HG03095 (cell line): ENCODE measurements at regions not wholly inside any gene's neighbourhood (a gene's known extent, or its start where the extent isn't known, plus 50 kb on each side); places are given as distances from the start of the nearest gene placed in this dataset.

Experiments
- ATAC-seq: cut with Tn5 transposase; IDR thresholded peaks from one replicate; pipeline ENCODE4 v1.9.1; 2021; ENCODE audit warnings: moderate library complexity; ENCODE audit not compliant: unreplicated experiment

DNA sequence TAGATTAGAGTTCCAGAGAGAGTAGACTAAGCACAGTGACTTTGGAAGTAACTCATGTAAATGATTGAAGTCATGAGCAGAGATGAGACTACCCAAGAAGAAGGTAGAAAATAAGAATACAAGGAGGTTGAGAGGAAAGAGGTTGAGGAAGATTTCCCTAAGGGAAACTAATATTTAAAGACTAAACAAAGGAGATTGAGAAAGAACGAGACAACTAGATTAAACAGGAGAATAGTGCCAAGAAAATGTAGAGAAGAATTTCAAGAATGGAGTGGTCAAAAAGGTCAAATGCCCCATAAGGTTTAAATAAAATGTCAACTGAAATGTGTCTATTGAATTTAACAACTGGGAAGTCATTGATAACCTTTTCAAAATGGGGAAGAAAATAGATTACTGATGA is 59.0 kb downstream of the RPS29 start:
- ATAC-seq, result no peak

DNA sequence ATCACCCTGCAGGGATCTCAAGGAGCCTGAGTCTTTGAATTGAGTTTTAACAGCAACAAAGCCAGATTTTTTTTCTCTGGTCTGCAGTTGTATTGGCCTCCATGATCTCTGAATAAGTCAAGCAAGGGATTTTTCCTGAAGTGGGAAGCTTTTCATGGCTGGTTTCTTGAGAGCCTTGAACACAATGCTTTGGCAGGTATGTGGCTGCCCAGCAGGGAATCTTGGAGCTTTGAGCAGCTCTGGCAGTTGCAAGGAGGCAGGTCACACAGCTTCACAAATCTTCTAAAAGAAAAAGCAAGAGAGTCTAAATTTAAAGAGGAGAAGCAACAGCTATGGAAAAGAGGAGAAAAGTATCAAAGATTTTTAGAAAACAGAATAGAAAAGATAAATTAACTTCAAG is 60.1 kb downstream of the RPS29 start:
- no peak for ATAC-seq

DNA sequence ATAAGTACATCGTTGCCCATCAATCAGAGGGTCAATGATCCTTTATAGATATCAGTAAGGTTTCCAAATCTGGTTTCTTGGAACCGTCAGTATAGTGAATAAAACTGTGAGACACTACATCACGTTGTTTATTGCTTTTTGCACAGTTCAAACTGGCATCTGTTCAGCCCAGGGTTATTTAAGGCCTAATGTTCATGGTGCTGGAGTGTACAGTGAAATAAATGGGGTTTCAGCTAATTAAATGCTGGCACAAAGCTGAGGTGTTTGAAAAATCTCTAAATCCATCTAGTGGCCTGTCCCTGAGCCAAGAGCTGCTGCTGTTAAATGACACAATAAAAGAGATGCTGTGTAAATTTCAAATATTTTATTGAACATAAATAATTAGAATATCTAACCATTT is 69.9 kb downstream of the RPS29 start:
- ATAC-seq, result no peak

DNA sequence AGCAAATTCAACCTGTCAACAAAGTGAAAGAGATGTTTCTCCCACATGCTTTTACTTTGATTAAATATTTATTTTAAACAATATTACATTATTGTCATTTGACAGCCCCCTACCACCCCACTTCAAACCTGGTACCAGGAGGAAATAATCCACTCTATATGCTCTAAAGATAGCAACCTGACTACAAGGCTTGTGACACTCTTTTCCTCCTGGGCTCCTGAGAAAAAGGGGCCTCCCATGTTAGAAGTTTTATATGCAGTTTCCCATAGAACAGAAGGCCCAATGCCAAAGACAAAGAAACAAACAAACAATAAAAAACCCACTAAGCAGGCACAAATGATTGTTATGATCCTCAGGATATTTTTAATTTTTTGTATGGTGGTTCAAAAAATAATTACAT is 73.6 kb downstream of the RPS29 start:
- ATAC-seq, result no peak

DNA sequence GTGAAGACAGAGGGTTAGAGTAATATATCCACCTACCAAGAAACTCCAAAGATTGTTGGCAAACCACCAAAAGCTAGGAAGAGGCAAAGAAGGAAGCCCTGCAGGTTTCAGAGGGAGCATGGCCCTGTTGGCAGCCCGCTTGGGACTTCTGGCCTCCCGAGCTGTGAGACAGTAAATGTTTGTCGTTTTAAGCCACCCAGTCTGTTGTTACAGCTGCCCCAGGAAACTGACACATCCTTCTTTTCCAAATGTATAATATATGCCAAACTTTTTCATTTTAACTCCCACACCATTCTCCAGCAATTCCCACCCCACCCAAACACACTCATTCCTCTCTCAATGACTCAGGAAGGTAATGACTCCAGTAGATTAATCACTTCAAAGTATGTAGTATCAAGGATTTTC is 74.0 kb downstream of the RPS29 start:
- ATAC-seq, result no peak

DNA sequence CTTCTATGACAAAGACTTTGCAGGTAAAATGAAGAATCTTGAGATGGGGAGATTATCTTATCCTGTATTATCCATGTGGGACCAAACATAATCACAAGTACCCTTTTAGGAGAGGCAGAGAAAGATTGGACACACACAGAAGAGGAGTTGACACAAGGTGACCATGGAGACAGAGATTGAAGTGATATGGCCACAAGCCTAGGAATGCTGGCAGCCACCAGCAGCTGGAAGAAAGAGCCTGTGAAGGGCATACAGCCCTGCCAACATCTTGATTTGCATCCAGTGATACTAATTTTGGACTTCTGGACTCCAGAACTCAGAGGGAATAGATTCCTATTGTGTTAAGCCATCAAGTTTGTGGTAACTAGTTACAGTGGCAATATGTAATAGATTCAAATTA is 78.1 kb downstream of the RPS29 start:
- no peak for ATAC-seq

DNA sequence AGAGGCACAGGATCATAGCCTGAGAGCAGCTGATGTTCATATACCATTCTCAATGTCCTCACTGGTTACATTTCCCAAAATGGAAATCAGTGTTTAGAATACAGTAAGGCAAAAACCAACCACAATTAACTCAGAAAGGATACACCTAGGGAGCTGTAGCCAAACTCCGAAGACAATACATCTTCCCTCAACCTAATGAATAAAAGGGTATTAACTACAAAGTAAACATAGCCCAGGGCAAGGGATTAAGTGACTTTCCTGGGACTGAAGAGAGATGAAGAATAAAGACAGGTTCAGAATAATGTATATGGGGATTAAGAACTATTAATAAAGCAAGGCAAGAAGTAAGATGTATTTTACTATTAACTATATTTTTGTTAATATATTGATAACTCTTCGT is 79.5 kb downstream of the RPS29 start:
- no peak for ATAC-seq

DNA sequence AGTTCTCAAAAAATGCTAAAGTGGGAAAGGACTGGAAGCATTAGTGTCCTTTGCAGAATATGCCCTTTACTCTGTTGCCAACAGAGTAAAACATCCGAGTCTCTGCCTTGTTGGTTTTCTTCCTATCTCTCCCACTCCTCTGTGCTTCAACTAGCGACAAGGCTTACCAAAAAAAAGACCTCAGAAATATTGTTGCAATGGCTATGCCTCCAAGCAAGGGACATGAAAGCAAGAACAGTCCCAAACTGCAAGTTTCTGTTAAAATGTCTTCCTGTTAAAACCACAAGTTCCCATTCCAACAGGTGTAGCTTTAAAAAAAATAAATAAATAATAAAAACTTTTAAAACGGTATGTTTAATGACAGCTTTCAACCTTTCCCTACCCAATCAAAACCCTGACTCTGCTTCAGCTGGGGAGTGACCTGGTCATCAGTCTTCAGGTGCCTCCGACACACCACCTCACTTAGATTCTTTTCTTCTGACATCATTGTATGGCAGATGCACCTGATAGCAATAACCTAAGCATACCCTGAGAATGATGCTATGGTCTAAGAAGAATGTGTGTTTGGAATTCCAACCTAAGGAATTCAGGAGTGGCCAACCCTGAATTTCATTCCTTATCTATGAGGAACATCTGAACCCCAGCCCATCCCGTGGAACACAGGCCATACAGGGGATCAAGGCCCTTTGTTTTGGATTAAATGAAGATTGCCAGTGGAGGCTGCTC is 81.0 kb downstream of the RPS29 start:
- no peak for ATAC-seq

DNA sequence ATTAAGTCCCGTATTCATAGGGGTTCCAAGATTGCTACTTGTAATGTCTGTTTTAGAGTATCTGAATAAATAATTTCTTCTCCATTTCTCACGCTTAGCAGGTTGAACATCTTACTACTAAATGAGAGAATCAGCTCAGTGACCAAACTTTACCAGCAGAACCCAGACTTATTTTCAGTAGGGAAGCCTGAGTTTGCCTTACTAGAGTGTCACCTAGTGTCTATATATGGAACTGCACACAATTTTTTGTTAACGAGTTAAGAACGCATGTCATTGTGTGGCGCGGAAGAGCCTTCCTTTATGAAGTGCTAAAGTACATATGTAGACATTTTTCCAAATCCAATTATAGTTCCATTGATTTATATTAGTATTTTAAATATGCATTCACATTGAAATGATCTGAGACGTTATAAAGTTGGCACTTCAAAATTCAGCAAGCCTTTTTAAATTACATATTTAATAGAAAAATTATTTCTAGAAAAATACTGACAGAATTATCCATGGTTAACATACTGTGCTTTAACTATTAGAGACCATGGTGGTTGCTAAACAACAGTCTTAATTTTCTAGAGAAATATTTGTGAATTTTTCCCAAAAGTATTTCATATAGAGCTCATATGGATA is 88.3 kb downstream of the RPS29 start:
- peak; percentile 90 for ATAC-seq

DNA sequence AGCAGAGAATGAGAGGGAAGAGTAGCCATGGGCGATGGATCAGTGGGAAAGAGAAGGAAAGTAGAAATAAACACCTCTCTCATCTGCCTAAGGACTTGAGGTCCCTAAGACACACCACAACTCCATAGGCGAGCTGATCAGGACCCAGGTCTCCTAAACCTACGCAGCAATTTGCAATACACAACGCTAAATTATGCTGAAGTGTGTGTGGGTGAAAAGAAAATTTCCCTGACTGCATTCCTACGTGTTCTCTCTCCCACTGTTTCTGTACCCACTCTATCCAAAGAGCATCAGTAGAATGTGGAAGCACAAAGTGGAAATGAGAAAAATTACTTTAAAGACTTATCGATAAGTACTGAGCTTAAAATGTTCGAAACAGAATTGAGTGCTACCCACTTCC is 88.9 kb downstream of the RPS29 start:
- no peak for ATAC-seq

DNA sequence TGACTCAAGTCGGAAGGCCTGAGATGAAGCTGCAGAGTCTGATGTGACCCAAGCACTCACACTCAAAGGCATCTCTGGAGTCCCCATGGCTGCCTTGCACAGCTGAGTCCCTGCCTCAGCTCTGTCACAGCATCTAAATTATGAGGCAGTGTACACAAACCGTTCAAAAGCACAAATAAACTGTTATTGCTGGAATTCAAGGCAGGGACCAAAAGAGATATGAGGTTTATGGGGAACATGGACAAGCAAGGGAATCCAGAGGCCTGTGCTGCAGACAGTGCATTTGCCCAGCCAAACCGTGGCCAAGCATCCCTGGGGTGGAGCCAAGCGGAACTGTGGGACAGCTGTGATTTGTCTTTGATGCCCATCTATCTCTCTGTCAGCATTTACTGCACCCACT is 91.3 kb downstream of the RPS29 start:
- ATAC-seq, result no peak

DNA sequence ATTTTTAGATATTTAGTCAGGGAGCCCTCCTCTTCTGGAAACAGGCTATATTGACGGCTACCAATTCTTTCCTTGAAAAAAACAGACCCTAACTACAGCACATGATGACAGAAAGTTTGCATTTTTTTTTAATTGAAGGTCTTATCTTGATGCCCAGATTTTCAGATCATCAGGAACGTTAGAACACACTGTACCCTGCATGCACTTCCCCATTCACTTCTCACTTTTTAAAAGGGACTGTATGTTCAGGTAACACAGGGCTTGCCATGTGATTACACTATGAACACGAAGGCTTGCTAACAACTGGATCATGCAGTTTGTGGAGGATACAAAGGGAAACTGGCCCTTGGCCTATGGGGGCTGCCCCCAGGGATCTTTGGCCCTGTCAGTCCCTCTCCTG is 92.6 kb downstream of the RPS29 start:
- no peak for ATAC-seq

DNA sequence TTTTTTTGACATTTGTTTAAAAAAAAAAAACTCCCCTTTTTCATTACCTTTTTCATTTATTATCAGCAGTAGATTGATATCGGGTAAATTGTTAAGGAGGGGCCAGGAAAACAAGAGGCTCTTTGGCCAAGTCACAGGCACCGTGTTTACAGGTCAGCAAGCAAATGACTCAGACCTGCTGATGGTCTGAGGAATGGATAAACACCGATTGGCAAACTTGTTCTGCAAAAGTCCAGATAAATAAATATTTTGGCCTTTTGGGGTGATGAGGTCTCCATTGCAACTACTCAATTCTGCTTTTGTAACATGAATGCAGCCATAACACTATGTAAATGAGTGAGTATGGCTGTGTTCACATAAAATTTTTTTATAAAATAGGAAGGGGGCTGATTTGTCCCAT is 94.0 kb downstream of the RPS29 start:
- ATAC-seq, result no peak

DNA sequence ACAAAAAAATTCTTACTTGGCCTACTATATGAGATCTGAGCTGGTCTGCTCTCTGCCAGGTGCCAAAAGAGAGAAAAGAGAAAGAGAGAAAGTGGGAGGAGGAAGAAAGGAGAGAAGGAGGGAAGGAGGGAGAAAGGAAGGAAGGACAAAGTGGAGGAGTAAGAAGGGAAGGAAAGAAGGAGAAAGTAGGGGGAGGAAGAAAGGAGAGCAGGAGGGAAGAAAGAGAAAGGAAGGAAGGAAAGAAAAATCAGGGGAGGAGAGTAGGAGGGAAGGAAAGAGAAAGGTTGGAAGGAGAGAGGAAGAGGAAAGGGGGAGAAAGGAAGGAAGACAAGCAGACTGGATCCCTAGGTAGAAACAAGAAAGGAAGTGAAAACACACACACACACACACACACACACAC is 96.8 kb downstream of the RPS29 start:
- ATAC-seq, result no peak

DNA sequence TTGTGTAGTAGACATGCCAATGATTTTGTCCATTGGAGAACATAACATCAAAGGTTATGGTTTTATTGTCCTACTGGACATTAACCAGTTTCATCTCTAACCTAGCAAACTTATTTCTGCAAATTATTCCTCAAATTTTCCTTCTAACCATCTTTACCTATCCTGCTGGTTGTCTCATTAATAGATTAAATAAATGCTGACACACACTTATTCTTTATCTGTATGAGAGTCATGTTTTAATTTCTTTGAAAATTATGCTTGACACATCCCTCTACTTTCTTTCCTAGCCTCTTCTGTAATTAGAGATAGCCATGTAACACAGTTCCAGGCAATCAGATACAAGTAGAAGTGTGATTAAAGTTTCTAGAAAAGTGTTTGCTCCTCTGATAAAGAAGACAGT is 98.9 kb downstream of the RPS29 start:
- ATAC-seq, result no peak

DNA sequence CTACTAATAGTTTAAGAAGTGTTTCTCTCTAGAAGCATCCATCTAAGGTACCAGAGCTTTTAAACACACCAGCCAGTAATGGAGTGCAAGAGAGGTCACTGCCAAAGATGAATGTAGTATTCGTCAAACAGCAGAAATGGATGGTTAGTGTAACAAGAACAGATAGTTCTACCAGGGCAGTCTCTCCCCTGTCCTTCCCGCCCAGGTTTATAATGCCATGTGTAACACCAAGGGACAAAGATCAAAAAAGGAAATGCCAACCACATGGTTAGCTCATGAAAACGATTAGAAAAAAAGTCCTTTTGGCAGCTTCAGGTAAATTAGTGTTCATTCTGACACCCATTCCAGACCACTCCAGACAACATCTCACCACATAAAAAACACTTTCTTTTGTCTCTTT is 100.9 kb downstream of the RPS29 start:
- no peak for ATAC-seq

DNA sequence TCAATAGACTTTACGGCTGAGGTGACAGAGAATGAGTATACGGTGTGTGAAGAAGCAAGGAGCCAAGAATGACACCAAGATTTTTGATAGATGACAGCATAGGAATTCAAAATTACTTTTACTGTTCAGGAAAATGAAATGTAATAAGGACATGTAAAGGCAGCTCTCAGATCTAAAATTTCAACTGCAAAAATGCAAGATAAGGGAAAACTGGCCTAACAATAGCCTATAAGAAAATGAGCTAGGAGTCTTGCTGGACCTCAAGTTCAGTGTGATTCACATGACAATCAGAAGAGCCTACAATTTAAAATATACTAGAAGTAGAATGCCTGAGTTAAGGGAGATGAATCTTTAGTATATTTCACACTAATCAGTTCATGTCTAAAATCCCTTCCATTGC is 102.0 kb downstream of the RPS29 start:
- no peak for ATAC-seq

DNA sequence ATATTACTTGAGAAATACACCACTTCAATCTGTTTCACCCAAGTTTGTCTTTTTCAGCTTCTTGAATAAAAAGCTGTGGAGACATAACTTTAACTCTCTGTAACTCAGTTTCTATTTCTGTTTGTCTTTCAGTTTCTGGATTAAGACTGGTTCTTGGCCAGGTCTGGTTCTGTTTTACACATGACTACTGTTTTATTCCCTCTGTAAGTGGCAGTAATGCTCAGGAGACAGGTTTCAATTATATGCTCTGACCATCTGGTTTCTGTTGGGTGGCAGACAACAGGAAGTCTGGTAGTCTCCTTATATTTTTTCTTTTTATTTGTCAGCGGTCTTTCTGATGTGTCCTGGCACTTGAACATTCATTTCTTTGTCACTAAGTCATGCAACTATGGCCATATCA is 102.9 kb downstream of the RPS29 start:
- peak; percentile 58 for ATAC-seq

DNA sequence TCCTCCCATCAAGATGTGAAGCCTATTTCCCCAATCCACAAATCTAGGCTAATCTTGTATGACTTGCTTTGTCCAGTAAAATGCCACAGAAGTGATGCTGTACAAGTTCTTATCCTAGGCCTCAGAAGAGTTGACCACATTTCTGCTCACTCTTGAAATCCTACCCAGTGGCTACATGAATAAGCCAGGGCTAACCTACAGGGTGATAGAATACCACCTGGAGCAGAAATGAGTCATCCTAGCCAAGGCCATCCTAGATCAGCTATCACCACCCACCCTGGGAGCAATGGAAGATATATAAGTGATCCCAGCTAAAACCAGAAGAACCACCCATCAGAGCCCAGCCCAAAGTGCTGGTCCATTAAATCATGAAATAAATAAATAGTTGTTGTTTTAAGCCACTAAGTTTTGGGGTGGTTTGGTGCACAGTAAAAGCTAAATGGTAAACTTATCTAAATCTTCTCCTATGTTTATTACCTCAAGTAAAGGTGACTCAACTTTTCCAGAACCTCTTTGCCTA is 105.1 kb downstream of the RPS29 start:
- no peak for ATAC-seq

DNA sequence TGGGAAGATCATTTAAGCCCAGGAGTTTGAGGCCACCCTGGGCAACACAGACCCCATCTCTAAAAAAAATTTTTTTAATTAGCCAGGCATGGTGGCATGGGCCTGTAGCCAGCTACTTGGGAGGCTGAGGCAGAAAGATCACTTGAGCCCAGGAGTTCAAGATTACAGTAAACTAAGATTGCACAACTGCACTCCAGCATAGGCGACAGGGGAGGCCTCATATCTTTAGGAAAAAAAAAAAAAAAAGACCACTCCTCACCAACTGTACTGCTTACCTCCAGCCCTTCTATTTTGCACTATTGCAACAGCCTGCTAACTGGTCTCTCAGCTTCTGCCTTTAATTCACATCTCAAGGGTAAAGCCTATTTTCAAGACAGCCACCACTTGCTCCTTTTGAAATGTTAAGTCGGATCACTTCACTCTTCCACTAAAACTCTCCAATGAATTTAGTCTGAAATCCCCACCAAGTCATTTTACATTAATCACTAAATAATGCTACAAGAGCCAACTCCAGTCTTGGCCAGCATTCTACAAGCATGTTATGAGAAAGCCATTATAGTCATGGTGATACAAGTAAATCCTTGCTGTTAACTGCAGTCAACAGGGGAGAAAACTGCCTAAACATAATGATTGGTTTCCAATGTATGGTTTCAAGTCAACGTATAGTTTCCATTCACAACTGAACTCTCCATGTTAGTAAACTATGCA is 106.0 kb downstream of the RPS29 start:
- no peak for ATAC-seq

DNA sequence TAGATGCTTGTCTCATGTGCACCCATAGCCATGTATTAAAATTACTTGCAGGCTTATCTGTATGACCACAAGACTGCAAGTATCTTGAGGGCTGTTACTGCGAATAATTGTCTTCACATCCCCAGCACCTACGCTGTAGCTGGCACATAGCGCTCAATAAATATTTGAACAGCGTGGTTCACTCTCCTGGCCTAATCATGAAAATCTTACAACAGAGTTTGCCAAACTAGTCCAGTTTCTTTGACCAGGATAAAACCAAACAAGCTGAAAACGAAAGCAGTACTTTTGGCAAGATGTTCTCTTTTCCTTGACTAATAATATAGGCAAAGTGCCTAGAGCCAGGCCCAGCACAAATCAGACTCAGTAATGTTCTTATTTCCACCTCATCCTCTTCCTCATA is 106.7 kb downstream of the RPS29 start:
- no peak for ATAC-seq

DNA sequence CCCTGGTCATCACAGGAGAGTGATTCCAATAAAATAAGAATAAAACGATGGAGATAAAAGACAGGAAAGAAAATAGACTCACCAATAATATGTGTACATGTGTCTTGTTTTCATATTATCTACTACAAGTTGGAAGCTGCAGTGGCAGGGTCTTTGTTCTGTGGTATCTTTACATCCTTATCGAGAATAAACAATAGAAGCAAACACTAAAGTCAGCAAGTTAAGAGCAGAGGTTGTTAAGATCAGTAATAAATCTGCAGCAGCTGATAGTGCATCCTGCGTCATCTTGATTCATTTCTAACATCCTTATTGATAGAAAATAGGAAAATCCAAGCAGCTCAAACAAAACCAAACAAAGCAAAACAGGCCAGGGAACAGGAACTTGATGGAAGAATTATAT is 107.4 kb downstream of the RPS29 start:
- no peak for ATAC-seq
